HG03520 (cell line): ENCODE measurements at regions not wholly inside any gene's neighbourhood (a gene's known extent, or its start where the extent isn't known, plus 50 kb on each side); places are given as distances from the start of the nearest gene placed in this dataset.

Experiments used
- ATAC-seq: cut with Tn5 transposase; IDR thresholded peaks from one replicate; pipeline ENCODE4 v1.9.1; 2021; ENCODE audit warnings: mild to moderate bottlenecking, moderate library complexity; ENCODE audit not compliant: unreplicated experiment

DNA sequence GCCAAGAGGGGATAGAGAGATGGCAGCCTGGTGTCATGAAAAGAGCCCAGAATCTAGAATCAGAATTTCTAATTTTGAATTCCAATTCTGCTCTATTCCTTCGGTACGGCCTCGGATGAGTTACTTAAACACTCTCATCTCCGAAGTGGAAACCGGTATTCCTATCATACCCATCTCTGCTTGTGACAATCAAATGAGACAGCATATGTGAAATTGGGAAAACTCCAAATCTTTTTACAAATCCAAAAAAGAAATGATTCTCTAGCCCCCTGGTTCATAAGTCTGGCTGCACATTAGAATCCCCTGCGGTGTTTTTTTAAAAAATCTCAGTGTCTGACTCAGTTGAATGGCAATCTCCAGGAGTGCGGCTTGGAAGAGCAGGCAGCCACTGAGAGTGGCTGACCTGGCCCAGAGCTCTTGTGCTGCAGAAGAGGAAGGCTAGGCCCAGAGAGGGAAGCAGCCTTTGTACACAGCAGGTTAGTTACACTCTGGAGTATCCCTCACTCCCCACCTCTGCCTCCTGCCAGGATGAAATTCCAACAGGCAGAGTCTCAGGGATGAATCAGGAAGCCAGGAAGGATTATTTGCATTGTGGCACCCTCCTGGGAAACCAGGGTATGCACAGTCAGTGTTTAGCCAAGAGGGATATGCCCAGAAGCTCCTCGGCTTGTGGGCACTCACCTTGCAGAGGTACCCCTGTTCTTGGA, 93.6 kb upstream of the ISX start:
- ATAC-seq, result no peak

- ATAC-seq, result no peak
These were observed 92.9 kb upstream of the ISX start for GRCh38 chr22:34973016-34973415.

DNA sequence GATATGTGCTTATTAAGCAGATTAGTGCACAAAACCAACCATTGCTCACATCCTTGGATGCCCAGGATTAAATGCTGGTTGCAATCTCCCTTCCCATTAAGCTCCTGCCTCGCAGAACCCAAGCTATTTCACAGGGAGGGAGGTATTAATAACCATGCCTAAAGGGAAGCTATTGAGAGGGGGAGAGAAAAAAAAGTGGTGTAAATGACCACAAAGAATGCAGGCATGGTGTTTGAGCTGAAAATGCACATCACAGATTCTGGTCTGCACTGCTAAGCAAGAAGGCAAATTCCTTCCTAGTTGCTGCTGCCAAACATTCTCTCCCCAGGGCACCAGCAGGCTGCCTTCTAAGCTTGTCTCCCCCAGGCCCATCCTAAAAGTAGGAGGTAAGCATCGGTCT, 92.0 kb upstream of the ISX start:
- no peak for ATAC-seq

GRCh38 chr22:34975721-34976120, 90.2 kb upstream of the ISX start:
- ATAC-seq, result no peak

- ATAC-seq, result no peak
These were observed 89.5 kb upstream of the ISX start for GRCh38 chr22:34976474-34976873.

DNA sequence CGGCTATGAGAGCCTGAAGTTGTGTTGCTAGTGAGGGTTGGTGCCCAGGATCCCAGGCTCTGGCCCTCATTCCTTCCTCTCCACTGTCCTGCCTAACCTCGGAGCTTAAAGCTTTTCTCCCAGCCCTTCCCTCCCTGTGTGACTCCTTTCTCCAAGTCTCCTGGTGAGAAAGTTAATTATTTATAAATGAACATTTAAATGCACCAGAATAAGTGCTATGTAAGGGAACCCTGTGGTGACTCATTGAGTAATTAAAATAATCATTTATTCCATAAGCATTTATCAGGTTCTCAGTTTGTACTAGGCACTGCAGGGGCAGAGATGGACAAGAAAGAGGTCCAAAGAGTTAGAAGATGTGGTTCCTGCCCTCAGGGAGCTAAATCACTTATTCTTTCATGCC, 89.1 kb upstream of the ISX start:
- ATAC-seq, result no peak

DNA sequence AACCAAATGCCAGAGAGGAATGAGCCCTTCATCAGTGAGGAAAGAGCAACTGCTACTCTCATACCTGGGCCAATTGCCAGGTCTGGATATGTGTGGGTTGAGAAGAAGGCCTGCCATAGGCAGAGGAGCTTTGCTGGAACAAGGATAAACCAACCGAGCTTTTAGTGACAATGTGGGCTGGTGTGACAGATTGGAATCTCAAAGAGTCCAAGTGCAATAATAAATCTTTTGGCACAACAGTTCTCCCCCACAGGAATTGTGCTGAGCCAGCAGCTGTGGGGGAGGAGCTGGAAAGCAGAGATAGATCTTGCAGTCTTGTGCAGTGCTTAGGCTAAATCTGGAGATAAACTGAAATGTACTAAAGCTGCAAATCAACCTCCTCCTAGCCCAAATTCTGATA, 79.4 kb upstream of the ISX start:
- no peak for ATAC-seq

DNA sequence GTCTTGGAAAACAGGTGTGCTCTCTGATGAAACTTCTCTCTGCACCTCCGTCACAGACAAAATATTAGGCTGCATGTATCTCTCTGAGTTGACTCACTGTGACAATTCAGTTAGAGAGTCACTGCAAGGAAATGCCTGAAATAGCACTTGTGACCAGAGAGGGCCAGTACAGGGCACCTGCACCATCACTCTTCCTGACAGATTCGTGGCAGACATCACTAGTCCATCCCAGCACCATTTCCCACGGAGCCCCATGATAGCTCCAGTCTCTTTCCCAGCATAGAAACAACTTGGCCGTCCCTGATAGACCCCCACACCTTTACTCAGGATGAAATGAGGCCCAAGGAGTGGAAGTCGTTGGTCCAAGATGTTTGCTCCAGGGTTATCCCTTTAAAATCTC, 73.3 kb upstream of the ISX start:
- no peak for ATAC-seq

DNA sequence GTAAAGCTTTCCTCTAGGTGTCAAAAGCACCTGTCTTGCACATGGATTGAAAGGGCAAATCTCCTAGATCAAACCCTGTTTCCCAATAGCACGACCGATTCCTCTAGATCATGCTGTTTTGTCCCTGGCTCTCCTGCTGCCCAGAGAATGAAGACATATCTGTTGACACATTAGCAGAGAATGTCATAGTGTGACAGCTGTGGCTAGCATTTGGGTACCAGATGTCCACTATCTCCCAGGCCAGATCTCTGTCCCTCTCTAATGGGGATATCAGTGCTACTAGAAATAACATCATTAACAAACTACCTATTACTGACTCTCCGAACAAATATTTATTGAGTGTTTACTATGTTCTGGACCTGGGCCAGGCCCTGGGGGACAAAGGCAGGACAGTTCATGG, 72.4 kb upstream of the ISX start:
- ATAC-seq, result no peak

- no peak for ATAC-seq
These were observed 68.2 kb upstream of the ISX start for GRCh38 chr22:34997633-34998299.

DNA sequence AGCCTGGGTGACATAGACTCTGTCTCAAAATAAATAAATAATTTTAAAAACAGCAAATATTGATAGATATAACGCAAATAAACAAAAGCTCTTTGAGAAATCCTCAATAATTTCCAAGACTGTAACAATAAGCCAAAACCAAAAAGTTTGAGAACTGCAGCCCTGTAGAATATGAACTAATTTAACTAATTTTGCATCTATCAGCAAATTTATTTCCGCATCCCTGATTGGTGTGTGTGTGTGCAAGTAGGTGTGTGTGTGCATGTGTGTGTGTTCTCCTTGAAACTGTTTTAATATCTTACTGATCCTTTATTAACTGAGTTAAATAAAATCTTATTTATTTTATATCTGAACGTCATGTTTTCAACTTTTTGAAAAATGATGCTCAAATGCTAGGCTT, 67.0 kb upstream of the ISX start:
- ATAC-seq, result no peak

- ATAC-seq, result no peak
These were observed 57.7 kb upstream of the ISX start for GRCh38 chr22:35008213-35008612.

DNA sequence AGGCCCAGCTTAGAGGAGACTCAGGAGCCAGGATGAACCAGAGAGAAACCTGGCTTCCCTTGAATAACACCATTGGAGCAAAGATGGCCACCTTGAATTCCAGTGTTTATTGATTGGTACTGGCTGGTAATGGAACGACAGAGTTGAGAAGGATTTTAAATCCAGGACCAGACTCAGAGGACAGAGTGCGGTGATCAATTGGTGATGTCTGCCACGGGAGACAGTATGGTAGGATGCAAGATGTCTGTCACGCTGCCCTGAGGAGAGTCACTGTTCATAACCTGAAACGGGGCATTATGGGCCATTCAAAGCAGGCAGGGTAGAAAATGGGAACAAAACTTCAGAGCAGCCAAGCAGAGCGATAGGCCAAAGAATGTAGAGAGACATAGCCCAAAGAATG, 55.4 kb upstream of the ISX start:
- ATAC-seq, result no peak

GRCh38 chr22:35014812-35015211, 51.1 kb upstream of the ISX start:
- no peak for ATAC-seq
